ENCODE measurements at regions not wholly inside any gene's neighbourhood (a gene's known extent, or its start where the extent isn't known, plus 50 kb on each side); places are given as distances from the start of the nearest gene placed in this dataset.

- Histone ChIP-seq H3K9me2 (ENCODE audit: low read depth, low read length) (no peaks in the 10 kb centered on the region), H2AFZ (ENCODE audit: low read length) (no peak overlapping the region), H3K27ac (ENCODE audit: low read depth, low read length, poor library complexity, severe bottlenecking) (no peak overlapping the region)
Observed at GRCh38 chrX:4675686-4676300, 962.3 kb upstream of the PRKX start.

GRCh38 chrX:4674028-4674782 is 960.8 kb upstream of the PRKX start:
- H3K4me3 ChIP-seq (ENCODE audit: low read depth, low read length, poor library complexity, severe bottlenecking), result no peak overlapping the region
- no peaks in the 10 kb centered on the region for H3K9me2 ChIP-seq (ENCODE audit: low read depth, low read length)
- H3K79me2 ChIP-seq (ENCODE audit: insufficient read depth, low read length), result no peaks in the 10 kb centered on the region
- no peaks in the 10 kb centered on the region for H3K9me3 ChIP-seq (ENCODE audit: low read length)
- no peak overlapping the region for H3K4me2 ChIP-seq (ENCODE audit: low read length)
- H3K9ac ChIP-seq (ENCODE audit: low read length), result no peak overlapping the region
- no peak overlapping the region for H2AFZ ChIP-seq (ENCODE audit: low read length)
- no peak overlapping the region for H3K27ac ChIP-seq (ENCODE audit: low read depth, low read length, poor library complexity, severe bottlenecking)
- H3K27me3 ChIP-seq (ENCODE audit: insufficient read depth, low read length), result no peaks in the 10 kb centered on the region
- H4K20me1 ChIP-seq (ENCODE audit: insufficient read depth, low read length), result no peaks in the 10 kb centered on the region
- no peaks in the 10 kb centered on the region for H3K36me3 ChIP-seq (ENCODE audit: insufficient read depth, low read length)
- no peak for TF ChIP-seq EZH2 (IDR thresholded peaks at IDR 0.05; ENCODE audit: borderline replicate concordance, low read length)
- TF ChIP-seq CTCF (IDR thresholded peaks at IDR 0.05; ENCODE audit: low read length), result no peak
- H3F3A ChIP-seq (ENCODE audit: insufficient read depth, low read length), result no peaks in the 10 kb centered on the region
- H3K4me1 ChIP-seq (ENCODE audit: insufficient read depth, low read length, severe bottlenecking), result no peaks in the 10 kb centered on the region

More at GRCh38 chrX:4675686-4676300, 962.3 kb upstream of the PRKX start:
- Histone ChIP-seq H3K4me1 (ENCODE audit: insufficient read depth, low read length, severe bottlenecking) (no peaks in the 10 kb centered on the region), H3K9me3 (ENCODE audit: low read length) (no peaks in the 10 kb centered on the region), H3F3A (ENCODE audit: insufficient read depth, low read length) (no peaks in the 10 kb centered on the region), H3K4me3 (ENCODE audit: low read depth, low read length, poor library complexity, severe bottlenecking) (no peak overlapping the region), H3K79me2 (ENCODE audit: insufficient read depth, low read length) (no peaks in the 10 kb centered on the region), H3K9ac (ENCODE audit: low read length) (no peak overlapping the region), H3K27me3 (ENCODE audit: insufficient read depth, low read length) (no peaks in the 10 kb centered on the region), H3K4me2 (ENCODE audit: low read length) (no peak overlapping the region), H3K36me3 (ENCODE audit: insufficient read depth, low read length) (no peaks in the 10 kb centered on the region), H4K20me1 (ENCODE audit: insufficient read depth, low read length) (no peaks in the 10 kb centered on the region)
- TF ChIP-seq CTCF (IDR thresholded peaks at IDR 0.05; ENCODE audit: low read length), result no peak
- no peak for TF ChIP-seq EZH2 (IDR thresholded peaks at IDR 0.05; ENCODE audit: borderline replicate concordance, low read length)

- no peaks in the 10 kb centered on the region for H3F3A ChIP-seq (ENCODE audit: insufficient read depth, low read length)
- no peak overlapping the region for H3K4me2 ChIP-seq (ENCODE audit: low read length)
- H3K27ac ChIP-seq (ENCODE audit: low read depth, low read length, poor library complexity, severe bottlenecking), result no peak overlapping the region
- no peak overlapping the region for H2AFZ ChIP-seq (ENCODE audit: low read length)
- H3K4me3 ChIP-seq (ENCODE audit: low read depth, low read length, poor library complexity, severe bottlenecking), result no peak overlapping the region
- no peaks in the 10 kb centered on the region for H3K9me2 ChIP-seq (ENCODE audit: low read depth, low read length)
- no peak overlapping the region for H3K9ac ChIP-seq (ENCODE audit: low read length)
- no peak for TF ChIP-seq CTCF (IDR thresholded peaks at IDR 0.05; ENCODE audit: low read length)
- TF ChIP-seq EZH2 (IDR thresholded peaks at IDR 0.05; ENCODE audit: borderline replicate concordance, low read length), result no peak
- no peaks in the 10 kb centered on the region for H4K20me1 ChIP-seq (ENCODE audit: insufficient read depth, low read length)
- H3K36me3 ChIP-seq (ENCODE audit: insufficient read depth, low read length), result no peaks in the 10 kb centered on the region
- no peaks in the 10 kb centered on the region for H3K27me3 ChIP-seq (ENCODE audit: insufficient read depth, low read length)
- no peaks in the 10 kb centered on the region for H3K79me2 ChIP-seq (ENCODE audit: insufficient read depth, low read length)
- H3K4me1 ChIP-seq (ENCODE audit: insufficient read depth, low read length, severe bottlenecking), result no peaks in the 10 kb centered on the region
- no peaks in the 10 kb centered on the region for H3K9me3 ChIP-seq (ENCODE audit: low read length)
Observed at GRCh38 chrX:4671344-4671743, 957.9 kb upstream of the PRKX start.

All from OCI-LY1 (cell line).